ENCODE measurements at regions not wholly inside any gene's neighbourhood (a gene's known extent, or its start where the extent isn't known, plus 50 kb on each side); places are given as distances from the start of the nearest gene placed in this dataset.

GRCh38 chr12:48279601-48280000 lies 71.1 kb downstream of the ZNF641 start:
- Histone ChIP-seq H3K36me3 (no peaks in the 10 kb centered on the region), H3K4me1 (peaks cover 0 to 24% (median 0%) of the 10 kb centered on the region in 12 donors), H3K27ac (peak overlapping the region in 1 of 12 donors; percentile 70), H3K9me3 (peaks cover 0 to 19% (median 5%) of the 10 kb centered on the region in 12 donors), H3K4me3 (no peak overlapping the region), H3K27me3 (peaks cover 0 to 5% (median 0%) of the 10 kb centered on the region in 9 donors)
- 67 to 77% (median 75%) methylated on average over 1 of the region's 1 CpG for WGBS, 4 donors
- ATAC-seq (no peak), DNase-seq (no peak)
- intact Hi-C loops (cut with DNase I): no loop called here
- TF ChIP-seq POLR2A (IDR thresholded peaks at IDR 0.05): no peak

GRCh38 chr12:48279101-48279500 lies 71.6 kb downstream of the ZNF641 start:
- ATAC-seq (no peak), DNase-seq (no peak)
- peaks cover 0 to 19% (median 5%) of the 10 kb centered on the region in 12 donors for H3K9me3 ChIP-seq
- no peaks in the 10 kb centered on the region for H3K36me3 ChIP-seq
- H3K27ac ChIP-seq: peak overlapping the region in 1 of 12 donors; percentile 70
- TF ChIP-seq CTCF (IDR thresholded peaks at IDR 0.05): no peak
- no peak for TF ChIP-seq POLR2A (IDR thresholded peaks at IDR 0.05)
- peaks cover 0 to 5% (median 0%) of the 10 kb centered on the region in 9 donors for H3K27me3 ChIP-seq
- H3K4me1 ChIP-seq: peaks cover 0 to 23% (median 0%) of the 10 kb centered on the region in 12 donors
- H3K4me3 ChIP-seq: no peak overlapping the region
- intact Hi-C loops (cut with DNase I): no loop called here

GRCh38 chr12:48276621-48277020 lies 73.5 kb upstream of the OR10AD1 start:
- WGBS, 4 donors: 65 to 81% (median 71%) methylated on average over 2 of the region's 2 CpGs
- peaks cover 0 to 14% (median 0%) of the 10 kb centered on the region in 12 donors for H3K4me1 ChIP-seq
- DNase-seq: no peak
- no peak for ATAC-seq
- intact Hi-C loops (cut with DNase I): no loop called here
- H3K27ac ChIP-seq: no peak overlapping the region
- H3K9me3 ChIP-seq: peaks cover 0 to 21% (median 5%) of the 10 kb centered on the region in 12 donors
- no peak overlapping the region for H3K4me3 ChIP-seq
- H3K27me3 ChIP-seq: peaks cover 0 to 5% (median 0%) of the 10 kb centered on the region in 9 donors
- TF ChIP-seq POLR2A (IDR thresholded peaks at IDR 0.05): no peak
- TF ChIP-seq CTCF (IDR thresholded peaks at IDR 0.05): no peak
- no peaks in the 10 kb centered on the region for H3K36me3 ChIP-seq

- 89 to 96% (median 94%) methylated on average over 1 of the region's 1 CpG for WGBS, 4 donors
Measured at GRCh38 chr12:48266826-48267225, 63.7 kb upstream of the OR10AD1 start.

More at GRCh38 chr12:48266826-48267225, 63.7 kb upstream of the OR10AD1 start:
- no peaks in the 10 kb centered on the region for H3K9me3 ChIP-seq
- H3K27me3 ChIP-seq: no peaks in the 10 kb centered on the region
- no peak for TF ChIP-seq CTCF (IDR thresholded peaks at IDR 0.05)
- DNase-seq: no peak
- no peak overlapping the region for H3K4me3 ChIP-seq
- intact Hi-C loops (cut with DNase I): no loop called here
- no peak overlapping the region for H3K27ac ChIP-seq
- H3K36me3 ChIP-seq: no peaks in the 10 kb centered on the region
- no peaks in the 10 kb centered on the region for H3K4me1 ChIP-seq
- ATAC-seq: no peak

All from heart left ventricle (tissue), 16 donors.